HG03521 (cell line): ENCODE measurements at regions not wholly inside any gene's neighbourhood (a gene's known extent, or its start where the extent isn't known, plus 50 kb on each side); places are given as distances from the start of the nearest gene placed in this dataset.
"Not testable (repeated sequence)": the region's sequence is repeated elsewhere in the genome, so short reads cannot be mapped to it uniquely, and the experiment has no call there.

Experiments
- ATAC-seq: cut with Tn5 transposase; IDR thresholded peaks from one replicate; pipeline ENCODE4 v1.9.1; 2021; ENCODE audit warnings: mild to moderate bottlenecking, moderate library complexity; ENCODE audit not compliant: unreplicated experiment

- ATAC-seq = no peak
Measured at GRCh38 chr4:44988011-44988410, 261.7 kb upstream of the GNPDA2 start.

GRCh38 chr4:44985938-44986337 is 259.6 kb upstream of the GNPDA2 start:
- no peak for ATAC-seq

DNA sequence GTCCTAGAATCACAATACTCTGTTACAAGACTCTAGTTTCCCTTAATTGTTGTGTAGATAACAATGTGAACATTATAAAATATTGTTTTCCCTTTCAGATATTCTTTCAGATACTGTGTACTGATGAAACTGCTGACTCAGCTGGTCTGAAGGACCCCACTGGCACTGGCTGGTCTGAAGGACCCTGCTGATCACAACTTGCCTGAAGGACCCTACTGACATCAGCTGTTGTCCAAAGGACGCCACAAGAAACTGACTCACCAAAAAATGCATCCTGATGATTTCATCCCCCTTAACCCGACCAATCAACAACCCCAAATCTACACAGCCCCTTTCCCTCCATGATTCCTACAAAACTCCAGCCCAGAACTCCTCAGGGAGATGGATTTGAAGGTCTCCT is 258.8 kb upstream of the GNPDA2 start:
- ATAC-seq = no peak

GRCh38 chr4:44984083-44984482 is 257.7 kb upstream of the GNPDA2 start:
- no peak for ATAC-seq

DNA sequence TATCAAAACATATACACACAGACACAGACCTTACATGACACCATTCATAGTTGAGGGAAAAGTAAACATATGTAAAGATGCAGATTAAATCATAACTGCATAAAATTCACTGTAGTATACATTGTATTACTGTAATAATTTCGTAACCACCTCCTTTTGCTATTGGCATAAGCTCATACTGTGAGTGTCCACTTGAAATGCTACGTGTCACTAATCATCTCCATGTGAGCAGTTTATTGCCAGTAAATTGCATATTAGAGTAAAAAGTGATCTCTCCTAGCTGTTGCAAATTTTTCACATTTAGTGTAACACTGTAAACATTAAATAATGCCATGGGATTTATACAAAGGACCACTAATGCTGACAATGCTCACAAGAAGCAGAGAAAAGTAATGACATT is 256.7 kb upstream of the GNPDA2 start:
- no peak for ATAC-seq

- ATAC-seq = no peak
Measured at GRCh38 chr4:44978020-44978419, 251.7 kb upstream of the GNPDA2 start.

GRCh38 chr4:44965435-44966095 is 239.2 kb upstream of the GNPDA2 start:
- no peak for ATAC-seq

- not testable (repeated sequence) for ATAC-seq
Measured at GRCh38 chr4:44964086-44964485, 237.7 kb upstream of the GNPDA2 start.

GRCh38 chr4:44961001-44961755 is 234.8 kb upstream of the GNPDA2 start:
- ATAC-seq = no peak

- no peak for ATAC-seq
Measured at GRCh38 chr4:44931720-44932119, 205.4 kb upstream of the GNPDA2 start.

GRCh38 chr4:44928785-44929184 is 202.4 kb upstream of the GNPDA2 start:
- ATAC-seq = no peak

- ATAC-seq = no peak
Measured at GRCh38 chr4:44927399-44928380, 201.3 kb upstream of the GNPDA2 start.

DNA sequence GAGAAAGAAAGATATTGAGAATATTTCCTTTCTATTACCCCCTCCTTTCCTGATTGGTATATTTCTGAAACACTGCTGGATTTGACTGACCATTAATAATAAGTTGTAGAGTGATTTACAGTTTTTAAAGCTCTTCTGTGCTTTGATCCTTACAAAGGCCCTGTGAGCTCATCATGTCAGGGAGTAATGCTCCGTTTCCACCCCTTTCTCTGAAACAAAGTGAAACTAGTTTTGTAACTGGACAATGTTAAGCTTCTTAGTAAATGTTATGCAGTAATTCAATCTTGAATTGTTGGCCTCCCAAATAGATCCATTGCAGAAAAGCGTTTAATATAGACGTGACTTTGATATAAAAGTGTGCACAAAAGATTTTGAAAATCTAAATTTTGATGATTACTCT is 190.1 kb upstream of the GNPDA2 start:
- no peak for ATAC-seq

DNA sequence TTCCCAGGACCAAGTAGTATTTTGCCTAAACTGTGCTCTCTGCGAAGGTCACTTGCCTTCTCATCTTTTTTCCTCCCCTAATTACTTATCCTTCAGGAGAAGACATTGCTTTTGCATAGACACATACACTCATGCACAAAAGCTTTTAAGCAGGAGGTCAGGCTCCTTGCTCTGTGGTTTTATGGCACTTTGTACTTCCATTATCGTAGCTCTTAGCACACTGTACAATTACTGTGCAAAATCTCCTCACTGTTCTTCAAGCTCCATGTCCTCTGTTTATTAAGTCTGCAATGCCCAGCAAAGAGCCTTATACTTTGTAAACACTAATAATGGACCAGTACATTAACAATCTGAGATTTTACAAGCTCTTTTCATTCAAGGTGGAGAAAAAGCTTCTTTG is 188.4 kb upstream of the GNPDA2 start:
- ATAC-seq = no peak

GRCh38 chr4:44914223-44914622 is 187.9 kb upstream of the GNPDA2 start:
- ATAC-seq = no peak

DNA sequence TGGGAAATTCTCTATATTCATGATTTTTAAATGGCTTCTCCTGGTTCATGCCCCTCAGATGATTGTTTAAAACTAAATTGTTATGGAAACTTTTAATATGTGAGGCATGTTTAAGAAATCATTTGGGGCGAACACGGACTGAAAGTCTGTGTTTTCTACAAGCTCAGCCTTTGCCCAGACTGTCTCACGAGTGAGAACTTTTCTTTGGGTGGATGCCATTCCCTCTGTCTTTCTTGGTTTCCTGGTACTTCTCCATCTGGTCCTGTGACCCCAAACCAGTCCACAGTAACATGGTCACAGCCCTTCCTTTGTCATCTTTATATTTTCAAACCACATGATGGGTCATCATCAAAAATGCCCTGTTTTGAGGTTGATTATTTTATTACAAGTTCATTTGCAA is 186.6 kb upstream of the GNPDA2 start:
- ATAC-seq = no peak

DNA sequence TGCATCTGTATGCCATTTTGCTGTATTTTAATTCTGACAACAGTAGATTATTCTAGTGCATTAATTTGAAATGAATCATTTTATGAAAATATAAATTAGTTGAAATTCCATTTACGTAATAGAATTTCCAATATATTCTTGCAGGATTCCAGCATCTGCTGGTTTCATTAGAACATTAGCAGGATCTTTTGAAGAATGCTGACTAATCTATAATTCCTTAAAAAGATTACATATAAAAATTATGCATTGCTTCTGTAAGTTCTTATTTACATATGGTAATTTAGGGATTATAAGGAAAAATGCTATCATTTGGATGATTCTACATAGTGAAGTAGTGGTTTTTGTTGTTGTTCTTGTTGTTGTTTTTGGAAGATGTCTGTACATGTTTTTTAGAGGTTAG is 182.2 kb upstream of the GNPDA2 start:
- ATAC-seq = no peak

- no peak for ATAC-seq
Measured at GRCh38 chr4:44872246-44872645, 145.9 kb upstream of the GNPDA2 start.

- ATAC-seq = no peak
Measured at GRCh38 chr4:44871133-44871532, 144.8 kb upstream of the GNPDA2 start.

GRCh38 chr4:44869985-44870384 is 143.6 kb upstream of the GNPDA2 start:
- no peak for ATAC-seq

DNA sequence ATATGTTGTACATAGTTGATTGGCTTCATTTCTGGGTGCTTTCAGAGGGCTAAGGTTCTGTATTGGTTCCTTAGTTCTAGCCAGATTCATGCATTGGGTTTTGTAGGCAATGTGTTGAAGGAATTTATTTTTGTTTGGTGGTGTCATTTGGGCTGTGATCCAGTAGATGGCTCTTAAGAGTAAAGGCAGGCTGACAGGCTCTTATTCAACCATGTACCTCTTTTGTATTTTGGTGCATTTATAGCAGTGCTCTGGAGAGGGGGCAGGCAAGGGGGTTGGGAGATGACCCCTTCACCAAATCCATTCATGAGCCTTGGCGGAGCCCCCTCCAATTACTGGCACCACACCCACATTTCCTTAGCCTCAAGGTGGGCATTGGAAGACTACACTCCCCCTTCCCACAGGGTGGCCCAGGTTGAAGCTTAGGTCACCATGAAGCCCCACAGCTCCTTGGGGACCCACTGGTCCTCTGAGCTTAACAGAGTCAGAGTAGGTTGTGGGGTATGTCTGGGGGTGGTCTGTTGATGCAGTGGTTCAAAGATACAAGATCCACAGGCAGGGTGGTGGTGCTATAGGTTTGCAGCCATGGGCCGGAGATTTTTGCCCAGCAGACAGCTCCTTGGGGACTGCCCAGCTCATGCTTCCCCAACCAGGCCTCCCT is 143.0 kb upstream of the GNPDA2 start:
- no peak for ATAC-seq
